ENCODE measurements at regions not wholly inside any gene's neighbourhood (a gene's known extent, or its start where the extent isn't known, plus 50 kb on each side); places are given as distances from the start of the nearest gene placed in this dataset.
"Not testable (repeated sequence)": the region's sequence is repeated elsewhere in the genome, so short reads cannot be mapped to it uniquely, and the experiment has no call there.

- H3K9me3 ChIP-seq; H3K27me3 ChIP-seq; DNase-seq; H3K4me3 ChIP-seq; H3K4me1 ChIP-seq; intact Hi-C loops (cut with DNase I); H3K27ac ChIP-seq: not testable (repeated sequence)
- ATAC-seq = peak; percentile 74
- TF ChIP-seq CTCF (IDR thresholded peaks at IDR 0.05) = peak; percentile 34
- H3K36me3 ChIP-seq = peaks cover 54% of the 10 kb centered on the region
Measured at GRCh38 chr10:38365917-38366316, 271.8 kb downstream of the ZNF37A start.

GRCh38 chr10:38383800-38384199 is 289.7 kb downstream of the ZNF37A start:
- H3K4me3 ChIP-seq; H3K9me3 ChIP-seq; H3K27ac ChIP-seq; H3K36me3 ChIP-seq; DNase-seq; intact Hi-C loops (cut with DNase I); H3K4me1 ChIP-seq; H3K27me3 ChIP-seq; ATAC-seq: not testable (repeated sequence)

GRCh38 chr10:38386869-38387268 is 292.7 kb downstream of the ZNF37A start:
- ATAC-seq; H3K27ac ChIP-seq; H3K27me3 ChIP-seq; H3K4me3 ChIP-seq; H3K36me3 ChIP-seq; H3K4me1 ChIP-seq; H3K9me3 ChIP-seq; DNase-seq; intact Hi-C loops (cut with DNase I): not testable (repeated sequence)

GRCh38 chr10:38390725-38391124 is 296.6 kb downstream of the ZNF37A start:
- DNase-seq; H3K4me1 ChIP-seq; H3K36me3 ChIP-seq; intact Hi-C loops (cut with DNase I); H3K4me3 ChIP-seq; H3K9me3 ChIP-seq; ATAC-seq; H3K27ac ChIP-seq; H3K27me3 ChIP-seq: not testable (repeated sequence)
- peak; percentile 27 for TF ChIP-seq CTCF (IDR thresholded peaks at IDR 0.05)

GRCh38 chr10:38395465-38395864 is 301.3 kb downstream of the ZNF37A start:
- H3K4me1 ChIP-seq; H3K27ac ChIP-seq; ATAC-seq; H3K9me3 ChIP-seq; DNase-seq; H3K27me3 ChIP-seq; intact Hi-C loops (cut with DNase I); H3K4me3 ChIP-seq; H3K36me3 ChIP-seq: not testable (repeated sequence)

- intact Hi-C loops (cut with DNase I); H3K36me3 ChIP-seq; H3K4me1 ChIP-seq; DNase-seq; H3K9me3 ChIP-seq; H3K4me3 ChIP-seq; H3K27me3 ChIP-seq; ATAC-seq: not testable (repeated sequence)
- H3K27ac ChIP-seq = peak overlapping the region; percentile 51
Measured at GRCh38 chr10:38396178-38396954, 302.2 kb downstream of the ZNF37A start.

- H3K4me3 ChIP-seq = peak overlapping the region; percentile 75
- H3K36me3 ChIP-seq; ATAC-seq; H3K27me3 ChIP-seq; intact Hi-C loops (cut with DNase I); H3K9me3 ChIP-seq; H3K4me1 ChIP-seq; DNase-seq: not testable (repeated sequence)
- H3K27ac ChIP-seq = peak overlapping the region; percentile 98
Measured at GRCh38 chr10:38401565-38401964, 307.4 kb downstream of the ZNF37A start.

- DNase-seq = peak; percentile 98
- intact Hi-C loops (cut with DNase I); H3K27me3 ChIP-seq; H3K4me1 ChIP-seq; H3K9me3 ChIP-seq; H3K36me3 ChIP-seq: not testable (repeated sequence)
- Histone ChIP-seq H3K27ac (peak overlapping the region; percentile 98), H3K4me3 (peak overlapping the region; percentile 75)
- peak; percentile 100 for ATAC-seq
- peak; percentile 10 for TF ChIP-seq CTCF (IDR thresholded peaks at IDR 0.05)
Measured at GRCh38 chr10:38402442-38403346, 308.6 kb downstream of the ZNF37A start.

GRCh38 chr10:38403347-38404117 is 309.4 kb downstream of the ZNF37A start:
- H3K4me1 ChIP-seq; H3K27me3 ChIP-seq; H3K36me3 ChIP-seq; ATAC-seq; intact Hi-C loops (cut with DNase I); H3K9me3 ChIP-seq; DNase-seq: not testable (repeated sequence)
- peak overlapping the region; percentile 93 for H3K27ac ChIP-seq
- peak overlapping the region; percentile 55 for H3K4me3 ChIP-seq

GRCh38 chr10:38423634-38424033 is 329.5 kb downstream of the ZNF37A start:
- intact Hi-C loops (cut with DNase I); DNase-seq; ATAC-seq; H3K27me3 ChIP-seq; H3K36me3 ChIP-seq; H3K4me1 ChIP-seq; H3K9me3 ChIP-seq; H3K27ac ChIP-seq; H3K4me3 ChIP-seq: not testable (repeated sequence)
